HepG2 (cell line): ENCODE measurements at regions not wholly inside any gene's neighbourhood (a gene's known extent, or its start where the extent isn't known, plus 50 kb on each side); places are given as distances from the start of the nearest gene placed in this dataset.

Experiments used
- KLF11 ChIP-seq: IDR thresholded peaks from 2 replicates; pipeline ENCODE4 v1.6.1; 2016; ENCODE audit warnings: missing compliant biosample characterization
- SMAD3 ChIP-seq: sonication (generic); formaldehyde crosslinking; IDR thresholded peaks from 2 replicates; pipeline ENCODE4 v1.4.0; 2020; ENCODE audit warnings: missing genetic modification reagents
- SMARCC2 ChIP-seq: fragments of 450-650 bp; IDR thresholded peaks from 2 replicates; pipeline ENCODE4 v1.6.1; 2017; ENCODE audit warnings: antibody characterized with exemption, mild to moderate bottlenecking
- ZKSCAN1 ChIP-seq: fragments of 150-350 bp; IDR thresholded peaks from 2 replicates; pipeline ENCODE4 v1.6.1; 2014; ENCODE audit warnings: low read length
- TF ChIP-seq, protein P1 (sequence below): sonication (generic); formaldehyde crosslinking; IDR thresholded peaks from 2 replicates; pipeline ENCODE4 v1.5.0; 2020; ENCODE audit warnings: mild to moderate bottlenecking, missing genetic modification reagents, moderate library complexity

DNA sequence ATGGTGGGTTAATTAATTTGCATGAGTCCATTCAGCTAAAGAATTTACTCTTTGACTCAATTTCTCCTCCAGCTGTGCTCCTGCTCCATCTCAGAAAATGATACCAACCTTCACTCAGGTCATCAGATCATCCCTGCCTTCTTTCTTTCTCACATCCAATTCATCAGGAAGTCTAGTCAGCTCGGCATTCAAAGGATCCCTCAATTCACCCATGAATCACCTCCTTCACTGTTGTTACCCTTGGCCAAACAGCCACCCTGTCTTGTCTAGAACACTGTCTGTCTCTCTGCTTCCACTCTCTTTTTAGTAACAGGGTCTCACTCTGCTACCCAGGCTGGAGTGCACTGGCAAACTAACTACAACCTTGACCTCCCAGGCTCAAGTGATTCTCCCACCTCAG, 337.4 kb upstream of the SFRP2 start:
- TF ChIP-seq SMARCC2 (no peak), KLF11 (no peak), SMAD3 (CRISPR knock-in tag) (no peak), ZKSCAN1 (no peak)
- TF ChIP-seq, protein P1, sequence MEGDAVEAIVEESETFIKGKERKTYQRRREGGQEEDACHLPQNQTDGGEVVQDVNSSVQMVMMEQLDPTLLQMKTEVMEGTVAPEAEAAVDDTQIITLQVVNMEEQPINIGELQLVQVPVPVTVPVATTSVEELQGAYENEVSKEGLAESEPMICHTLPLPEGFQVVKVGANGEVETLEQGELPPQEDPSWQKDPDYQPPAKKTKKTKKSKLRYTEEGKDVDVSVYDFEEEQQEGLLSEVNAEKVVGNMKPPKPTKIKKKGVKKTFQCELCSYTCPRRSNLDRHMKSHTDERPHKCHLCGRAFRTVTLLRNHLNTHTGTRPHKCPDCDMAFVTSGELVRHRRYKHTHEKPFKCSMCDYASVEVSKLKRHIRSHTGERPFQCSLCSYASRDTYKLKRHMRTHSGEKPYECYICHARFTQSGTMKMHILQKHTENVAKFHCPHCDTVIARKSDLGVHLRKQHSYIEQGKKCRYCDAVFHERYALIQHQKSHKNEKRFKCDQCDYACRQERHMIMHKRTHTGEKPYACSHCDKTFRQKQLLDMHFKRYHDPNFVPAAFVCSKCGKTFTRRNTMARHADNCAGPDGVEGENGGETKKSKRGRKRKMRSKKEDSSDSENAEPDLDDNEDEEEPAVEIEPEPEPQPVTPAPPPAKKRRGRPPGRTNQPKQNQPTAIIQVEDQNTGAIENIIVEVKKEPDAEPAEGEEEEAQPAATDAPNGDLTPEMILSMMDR, result no peak
